ENCODE measurements at regions not wholly inside any gene's neighbourhood (a gene's known extent, or its start where the extent isn't known, plus 50 kb on each side); places are given as distances from the start of the nearest gene placed in this dataset.

GRCh38 chr2:217469203-217469810, 533.5 kb downstream of the TNS1 start:
- H3K4me1 ChIP-seq: peaks cover 0 to 5% of the 10 kb centered on the region in 2 donors
- H3K4me3 ChIP-seq: no peak overlapping the region
- H3K27ac ChIP-seq: peak overlapping the region in 1 of 2 donors; percentile 82
- intact Hi-C loops (cut with DNase I; ENCODE audit: low total_unique reads): no loop called here
- no peaks in the 10 kb centered on the region for H3K27me3 ChIP-seq
- DNase-seq: no peak
- H3K9me3 ChIP-seq: no peaks in the 10 kb centered on the region
- TF ChIP-seq, protein P1, sequence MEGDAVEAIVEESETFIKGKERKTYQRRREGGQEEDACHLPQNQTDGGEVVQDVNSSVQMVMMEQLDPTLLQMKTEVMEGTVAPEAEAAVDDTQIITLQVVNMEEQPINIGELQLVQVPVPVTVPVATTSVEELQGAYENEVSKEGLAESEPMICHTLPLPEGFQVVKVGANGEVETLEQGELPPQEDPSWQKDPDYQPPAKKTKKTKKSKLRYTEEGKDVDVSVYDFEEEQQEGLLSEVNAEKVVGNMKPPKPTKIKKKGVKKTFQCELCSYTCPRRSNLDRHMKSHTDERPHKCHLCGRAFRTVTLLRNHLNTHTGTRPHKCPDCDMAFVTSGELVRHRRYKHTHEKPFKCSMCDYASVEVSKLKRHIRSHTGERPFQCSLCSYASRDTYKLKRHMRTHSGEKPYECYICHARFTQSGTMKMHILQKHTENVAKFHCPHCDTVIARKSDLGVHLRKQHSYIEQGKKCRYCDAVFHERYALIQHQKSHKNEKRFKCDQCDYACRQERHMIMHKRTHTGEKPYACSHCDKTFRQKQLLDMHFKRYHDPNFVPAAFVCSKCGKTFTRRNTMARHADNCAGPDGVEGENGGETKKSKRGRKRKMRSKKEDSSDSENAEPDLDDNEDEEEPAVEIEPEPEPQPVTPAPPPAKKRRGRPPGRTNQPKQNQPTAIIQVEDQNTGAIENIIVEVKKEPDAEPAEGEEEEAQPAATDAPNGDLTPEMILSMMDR (IDR thresholded peaks at IDR 0.05): no peak
- TF ChIP-seq POLR2A (IDR thresholded peaks at IDR 0.05): no peak
- no peaks in the 10 kb centered on the region for H3K36me3 ChIP-seq

DNA sequence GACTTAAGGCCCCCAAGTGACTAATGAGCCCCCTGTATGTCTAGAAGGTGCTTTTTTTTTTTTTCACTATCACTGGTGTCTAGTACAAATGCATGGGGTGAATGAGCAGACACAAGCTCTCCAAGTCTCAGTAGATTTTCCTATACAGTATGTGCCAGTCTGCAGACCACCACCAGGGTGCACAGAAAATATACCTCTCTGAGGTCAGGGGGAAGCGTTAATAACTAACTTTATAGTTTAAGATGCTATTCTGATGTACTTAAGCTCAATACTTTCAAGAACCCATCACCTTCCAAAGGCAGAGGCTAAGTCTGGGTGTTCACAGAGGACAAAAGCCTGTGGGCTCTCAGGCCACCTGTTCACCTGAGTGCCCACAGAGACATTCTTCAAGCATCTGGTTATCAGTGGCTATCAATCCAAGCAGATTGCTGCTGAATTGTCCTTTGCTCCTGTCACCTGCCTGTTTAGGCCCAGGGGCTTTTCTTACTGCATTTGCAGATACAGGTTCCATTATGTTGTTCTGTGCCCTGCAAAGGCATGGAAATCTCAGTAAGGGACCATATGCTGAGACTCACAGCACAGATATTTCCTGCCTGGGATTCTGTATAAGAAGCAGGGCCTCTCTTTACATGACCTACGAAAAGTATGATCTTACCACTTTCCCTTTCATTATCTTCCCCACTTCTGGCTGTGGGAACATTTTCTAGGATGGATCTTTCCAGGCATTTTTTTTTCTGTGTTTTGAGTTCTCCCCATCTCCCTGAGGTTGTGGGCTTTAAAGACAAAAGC, 534.6 kb downstream of the TNS1 start:
- DNase-seq: no peak
- peak overlapping the region; percentile 82 for H3K27ac ChIP-seq
- H3K9me3 ChIP-seq: no peaks in the 10 kb centered on the region
- intact Hi-C loops (cut with DNase I; ENCODE audit: low total_unique reads): no loop called here
- no peaks in the 10 kb centered on the region for H3K36me3 ChIP-seq
- no peak overlapping the region for H3K4me3 ChIP-seq
- no peaks in the 10 kb centered on the region for H3K27me3 ChIP-seq
- H3K4me1 ChIP-seq: peaks cover 0 to 5% of the 10 kb centered on the region in 2 donors
- TF ChIP-seq, protein P1 (IDR thresholded peaks at IDR 0.05): no peak
- TF ChIP-seq POLR2A (IDR thresholded peaks at IDR 0.05): no peak

- Histone ChIP-seq H3K4me1 (peaks cover 0 to 5% of the 10 kb centered on the region in 2 donors), H3K4me3 (no peak overlapping the region), H3K27ac (peak overlapping the region; percentile 82), H3K27me3 (no peaks in the 10 kb centered on the region), H3K36me3 (no peaks in the 10 kb centered on the region), H3K9me3 (no peaks in the 10 kb centered on the region)
- intact Hi-C loops (cut with DNase I; ENCODE audit: low total_unique reads): no loop called here
- DNase-seq: peak; percentile 45 to 49
- TF ChIP-seq, protein P1 (IDR thresholded peaks at IDR 0.05): no peak
- TF ChIP-seq POLR2A (IDR thresholded peaks at IDR 0.05): no peak
These were observed 535.5 kb downstream of the TNS1 start for GRCh38 chr2:217467331-217467730.

- intact Hi-C loops (cut with DNase I; ENCODE audit: low total_unique reads): no loop called here
- no peaks in the 10 kb centered on the region for H3K27me3 ChIP-seq
- no peaks in the 10 kb centered on the region for H3K36me3 ChIP-seq
- H3K9me3 ChIP-seq: no peaks in the 10 kb centered on the region
- H3K4me1 ChIP-seq: peaks cover 0 to 5% of the 10 kb centered on the region in 2 donors
- H3K4me3 ChIP-seq: no peak overlapping the region
- H3K27ac ChIP-seq: peak overlapping the region; percentile 82
- DNase-seq: peak; percentile 66 to 67
- TF ChIP-seq POLR2A (IDR thresholded peaks at IDR 0.05): no peak
- TF ChIP-seq, protein P1 (IDR thresholded peaks at IDR 0.05): no peak
These were observed 536.0 kb downstream of the TNS1 start for GRCh38 chr2:217466805-217467204.

DNA sequence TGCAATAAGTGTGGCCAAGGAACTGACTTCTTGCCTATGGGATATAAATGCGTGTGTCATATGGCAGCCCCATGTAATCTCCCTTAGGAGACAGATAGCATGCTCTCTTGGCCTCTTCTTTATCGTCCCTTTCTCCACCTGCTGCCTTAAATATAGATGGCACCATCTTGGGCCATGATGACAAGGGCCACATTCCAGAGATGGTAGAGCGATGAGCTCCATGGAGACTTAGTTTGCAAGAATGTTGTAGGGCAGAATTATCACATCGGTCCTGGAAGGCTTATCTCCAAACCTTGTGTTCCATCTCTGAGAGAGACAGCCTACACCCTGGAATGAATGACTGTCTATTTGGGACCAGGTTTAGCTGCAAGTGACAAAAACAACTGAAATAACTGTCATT, 536.7 kb downstream of the TNS1 start:
- intact Hi-C loops (cut with DNase I; ENCODE audit: low total_unique reads): no loop called here
- DNase-seq: no peak
- H3K4me3 ChIP-seq: no peak overlapping the region
- no peaks in the 10 kb centered on the region for H3K27me3 ChIP-seq
- peaks cover 0 to 5% of the 10 kb centered on the region in 2 donors for H3K4me1 ChIP-seq
- H3K27ac ChIP-seq: peak overlapping the region; percentile 82
- H3K36me3 ChIP-seq: no peaks in the 10 kb centered on the region
- TF ChIP-seq POLR2A (IDR thresholded peaks at IDR 0.05): no peak
- TF ChIP-seq, protein P1 (IDR thresholded peaks at IDR 0.05): no peak
- H3K9me3 ChIP-seq: no peaks in the 10 kb centered on the region

Measured in uterus (tissue), 3 donors.